Stimulated activated CD8-positive, alpha-beta memory T cell treated with anti-CD3 and anti-CD28 coated beads, Interleukin-15, amount 100 ng/mL, for 1 hour (primary cell): ENCODE measurements at regions not wholly inside any gene's neighbourhood (a gene's known extent, or its start where the extent isn't known, plus 50 kb on each side); places are given as distances from the start of the nearest gene placed in this dataset.

Source experiments
- DNase-seq: peaks from one replicate; pipeline ENCODE4 v3.0.0-alpha.2; 2020; ENCODE audit warnings: low read depth

GRCh38 chr1:201610858-201611257 is 71.9 kb downstream of the NAV1 start:
- no peak for DNase-seq

GRCh38 chr1:201612645-201613044 is 73.7 kb downstream of the NAV1 start:
- DNase-seq, result no peak

GRCh38 chr1:201614262-201615015 is 75.5 kb downstream of the NAV1 start:
- no peak for DNase-seq

- no peak for DNase-seq
Observed at GRCh38 chr1:201617157-201617556, 78.2 kb downstream of the NAV1 start.

- DNase-seq, result no peak
Observed at GRCh38 chr1:201618389-201618788, 79.5 kb downstream of the NAV1 start.

GRCh38 chr1:201618905-201619304 is 80.0 kb downstream of the NAV1 start:
- no peak for DNase-seq

- DNase-seq, result no peak
Observed at GRCh38 chr1:201619513-201619912, 80.6 kb downstream of the NAV1 start.

- DNase-seq, result no peak
Observed at GRCh38 chr1:201622353-201622752, 83.4 kb downstream of the NAV1 start.

- DNase-seq, result no peak
Observed at GRCh38 chr1:201622824-201623223, 83.9 kb downstream of the NAV1 start.

GRCh38 chr1:201624741-201625225 is 85.9 kb downstream of the NAV1 start:
- no peak for DNase-seq

- DNase-seq, result no peak
Observed at GRCh38 chr1:201625226-201625761, 86.4 kb downstream of the NAV1 start.

GRCh38 chr1:201625851-201626251 is 86.9 kb downstream of the NAV1 start:
- DNase-seq, result no peak

- no peak for DNase-seq
Observed at GRCh38 chr1:201626629-201627275, 87.8 kb downstream of the NAV1 start.

GRCh38 chr1:201628490-201628889 is 89.6 kb downstream of the NAV1 start:
- no peak for DNase-seq

GRCh38 chr1:201630582-201630981 is 91.7 kb downstream of the NAV1 start:
- DNase-seq, result no peak

- DNase-seq, result no peak
Observed at GRCh38 chr1:201631037-201631436, 92.1 kb downstream of the NAV1 start.

- DNase-seq, result no peak
Observed at GRCh38 chr1:201632364-201632952, 93.5 kb downstream of the NAV1 start.

- no peak for DNase-seq
Observed at GRCh38 chr1:201633297-201633696, 94.4 kb downstream of the NAV1 start.

GRCh38 chr1:201633811-201634210 is 94.9 kb downstream of the NAV1 start:
- no peak for DNase-seq

GRCh38 chr1:201634261-201634660 is 95.3 kb downstream of the NAV1 start:
- no peak for DNase-seq

GRCh38 chr1:201636097-201636496 is 97.2 kb downstream of the NAV1 start:
- no peak for DNase-seq

GRCh38 chr1:201636510-201636971 is 97.6 kb downstream of the NAV1 start:
- DNase-seq, result no peak
